ENCODE measurements at regions not wholly inside any gene's neighbourhood (a gene's known extent, or its start where the extent isn't known, plus 50 kb on each side); places are given as distances from the start of the nearest gene placed in this dataset.

- TF ChIP-seq POLR2AphosphoS5 (IDR thresholded peaks at IDR 0.05) (no peak), EP300 (IDR thresholded peaks at IDR 0.05; ENCODE audit: low read depth) (no peak), POLR2A (IDR thresholded peaks at IDR 0.05) (no peak)
- TF ChIP-seq, protein P1, sequence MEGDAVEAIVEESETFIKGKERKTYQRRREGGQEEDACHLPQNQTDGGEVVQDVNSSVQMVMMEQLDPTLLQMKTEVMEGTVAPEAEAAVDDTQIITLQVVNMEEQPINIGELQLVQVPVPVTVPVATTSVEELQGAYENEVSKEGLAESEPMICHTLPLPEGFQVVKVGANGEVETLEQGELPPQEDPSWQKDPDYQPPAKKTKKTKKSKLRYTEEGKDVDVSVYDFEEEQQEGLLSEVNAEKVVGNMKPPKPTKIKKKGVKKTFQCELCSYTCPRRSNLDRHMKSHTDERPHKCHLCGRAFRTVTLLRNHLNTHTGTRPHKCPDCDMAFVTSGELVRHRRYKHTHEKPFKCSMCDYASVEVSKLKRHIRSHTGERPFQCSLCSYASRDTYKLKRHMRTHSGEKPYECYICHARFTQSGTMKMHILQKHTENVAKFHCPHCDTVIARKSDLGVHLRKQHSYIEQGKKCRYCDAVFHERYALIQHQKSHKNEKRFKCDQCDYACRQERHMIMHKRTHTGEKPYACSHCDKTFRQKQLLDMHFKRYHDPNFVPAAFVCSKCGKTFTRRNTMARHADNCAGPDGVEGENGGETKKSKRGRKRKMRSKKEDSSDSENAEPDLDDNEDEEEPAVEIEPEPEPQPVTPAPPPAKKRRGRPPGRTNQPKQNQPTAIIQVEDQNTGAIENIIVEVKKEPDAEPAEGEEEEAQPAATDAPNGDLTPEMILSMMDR (IDR thresholded peaks at IDR 0.05), result no peak
- Histone ChIP-seq H3K4me3 (no peak overlapping the region), H3K27me3 (no peaks in the 10 kb centered on the region), H3K27ac (no peak overlapping the region), H3K36me3 (no peaks in the 10 kb centered on the region), H3K4me1 (peaks cover 0 to 11% (median 0%) of the 10 kb centered on the region in 4 donors), H3K9me3 (no peaks in the 10 kb centered on the region)
- no peak for DNase-seq
- 17 to 61% methylated on average over 1 to 3 of the region's 3 CpGs for WGBS, 2 donors (ENCODE audit: low coverage in 1 of 2)
- in situ Hi-C loops (cut with MboI; ENCODE audit: low pct_ligation_motif_present in 1 of 4, low pct_unique_long_range_greater_than_20kb in 1 of 4, low sequenced_read_pairs in 3 of 4) (loop anchor here in 3 of 4 donors (10.0 to 25.0 kb wide), 4 partner anchors 198 to 315 kb away; no protein-coding TSS in a partner anchor), intact Hi-C loops (cut with DNase I; ENCODE audit: low total_unique reads) (loop anchor here (5.0 kb wide), 1 partner anchor 200 kb away; no protein-coding TSS in a partner anchor)
Measured at GRCh38 chr10:60446851-60447250, 57.2 kb upstream of the ANK3 start.

GRCh38 chr10:60446070-60446833 lies 56.6 kb upstream of the ANK3 start:
- in situ Hi-C loops (cut with MboI; ENCODE audit: low pct_ligation_motif_present in 1 of 4, low pct_unique_long_range_greater_than_20kb in 1 of 4, low sequenced_read_pairs in 3 of 4) (loop anchor here in 3 of 4 donors (10.0 to 25.0 kb wide), 4 partner anchors 199 to 316 kb away; no protein-coding TSS in a partner anchor), intact Hi-C loops (cut with DNase I; ENCODE audit: low total_unique reads) (loop anchor here (5.0 kb wide), 1 partner anchor 201 kb away; no protein-coding TSS in a partner anchor)
- Histone ChIP-seq H3K27me3 (no peaks in the 10 kb centered on the region), H3K27ac (no peak overlapping the region), H3K36me3 (no peaks in the 10 kb centered on the region), H3K4me1 (peaks cover 0 to 11% (median 0%) of the 10 kb centered on the region in 4 donors), H3K4me3 (no peak overlapping the region), H3K9me3 (no peaks in the 10 kb centered on the region)
- WGBS, 2 donors (ENCODE audit: low coverage in 1 of 2), result 78 to 84% methylated on average over 3 to 5 of the region's 5 CpGs
- no peak for DNase-seq
- TF ChIP-seq POLR2AphosphoS5 (IDR thresholded peaks at IDR 0.05) (no peak), POLR2A (IDR thresholded peaks at IDR 0.05) (no peak), EP300 (IDR thresholded peaks at IDR 0.05; ENCODE audit: low read depth) (no peak)
- TF ChIP-seq, protein P1 (IDR thresholded peaks at IDR 0.05), result no peak

DNA sequence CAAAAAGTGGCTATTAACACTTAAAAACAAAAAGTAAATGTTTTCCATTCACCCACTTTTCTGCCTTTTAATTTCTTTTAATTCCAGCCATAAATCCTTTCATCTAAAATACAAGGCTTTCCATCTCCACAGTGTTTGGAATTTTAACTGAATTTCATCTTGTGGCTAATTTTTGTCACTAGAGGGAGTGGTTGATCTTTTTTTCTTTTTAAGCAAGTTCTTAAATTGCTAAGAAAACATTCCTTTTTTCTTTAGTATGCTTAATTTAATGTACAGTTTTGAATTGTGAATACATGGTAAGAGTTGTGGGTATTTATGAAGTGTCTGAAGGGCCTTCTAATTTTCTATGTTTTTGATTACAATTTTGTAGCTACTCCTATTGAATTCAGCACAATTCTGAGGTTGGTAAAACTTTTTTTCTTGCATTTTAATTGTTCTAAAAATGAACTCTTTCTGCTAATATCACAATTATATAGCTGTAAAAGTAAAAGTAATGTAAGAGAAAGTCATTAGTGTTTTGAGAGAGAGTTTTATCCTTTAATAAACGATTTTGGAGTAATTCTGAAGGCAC lies 54.9 kb upstream of the ANK3 start:
- WGBS, 2 donors (ENCODE audit: low coverage in 1 of 2), result 79% methylated on average over 1 of the region's 1 CpG
- in situ Hi-C loops (cut with MboI; ENCODE audit: low pct_ligation_motif_present in 1 of 4, low pct_unique_long_range_greater_than_20kb in 1 of 4, low sequenced_read_pairs in 3 of 4), result loop anchor here in 3 of 4 donors (10.0 to 25.0 kb wide), 4 partner anchors 200 to 318 kb away; no protein-coding TSS in a partner anchor
- Histone ChIP-seq H3K4me1 (peaks cover 0 to 11% (median 0%) of the 10 kb centered on the region in 4 donors), H3K27ac (no peak overlapping the region), H3K4me3 (no peak overlapping the region), H3K27me3 (no peaks in the 10 kb centered on the region), H3K9me3 (no peaks in the 10 kb centered on the region), H3K36me3 (no peaks in the 10 kb centered on the region)
- TF ChIP-seq POLR2A (IDR thresholded peaks at IDR 0.05), result no peak
- TF ChIP-seq, protein P1 (IDR thresholded peaks at IDR 0.05), result peak; percentile 45 to 56 (median 50)
- intact Hi-C loops (cut with DNase I; ENCODE audit: low total_unique reads), result loop anchor here (5.0 kb wide), 1 partner anchor 203 kb away; no protein-coding TSS in a partner anchor
- DNase-seq, result no peak

GRCh38 chr10:60443346-60443745 lies 53.7 kb upstream of the ANK3 start:
- Histone ChIP-seq H3K27me3 (no peaks in the 10 kb centered on the region), H3K4me3 (no peak overlapping the region), H3K4me1 (peaks cover 0 to 11% (median 0%) of the 10 kb centered on the region in 4 donors), H3K36me3 (no peaks in the 10 kb centered on the region), H3K9me3 (no peaks in the 10 kb centered on the region), H3K27ac (no peak overlapping the region)
- in situ Hi-C loops (cut with MboI; ENCODE audit: low pct_ligation_motif_present in 1 of 4, low pct_unique_long_range_greater_than_20kb in 1 of 4, low sequenced_read_pairs in 3 of 4) (loop anchor here in 3 of 4 donors (10.0 to 25.0 kb wide), 4 partner anchors 201 to 319 kb away; no protein-coding TSS in a partner anchor), intact Hi-C loops (cut with DNase I; ENCODE audit: low total_unique reads) (no loop called here)
- TF ChIP-seq POLR2AphosphoS5 (IDR thresholded peaks at IDR 0.05) (no peak), POLR2A (IDR thresholded peaks at IDR 0.05) (no peak), EP300 (IDR thresholded peaks at IDR 0.05; ENCODE audit: low read depth) (no peak)
- TF ChIP-seq, protein P1 (IDR thresholded peaks at IDR 0.05), result no peak
- DNase-seq, result no peak
- 66 to 92% methylated on average over 2 to 3 of the region's 3 CpGs for WGBS, 2 donors (ENCODE audit: low coverage in 1 of 2)
